IPS-18c (cell line): ENCODE measurements at regions not wholly inside any gene's neighbourhood (a gene's known extent, or its start where the extent isn't known, plus 50 kb on each side); places are given as distances from the start of the nearest gene placed in this dataset.
"Not testable (repeated sequence)": the region's sequence is repeated elsewhere in the genome, so short reads cannot be mapped to it uniquely, and the experiment has no call there.

Source experiments
- H3K4me3 ChIP-seq: 2 replicates; pipeline ENCODE4 v1.7.0; 2013; ENCODE audit warnings: low read depth, mild to moderate bottlenecking, low read length, moderate library complexity; ENCODE audit not compliant: insufficient read depth
- H3K9me3 ChIP-seq: one replicate; pipeline ENCODE4 v1.6.1; 2013; ENCODE audit warnings: mild to moderate bottlenecking, low read length, moderate library complexity; ENCODE audit not compliant: control insufficient read depth, insufficient read depth

DNA sequence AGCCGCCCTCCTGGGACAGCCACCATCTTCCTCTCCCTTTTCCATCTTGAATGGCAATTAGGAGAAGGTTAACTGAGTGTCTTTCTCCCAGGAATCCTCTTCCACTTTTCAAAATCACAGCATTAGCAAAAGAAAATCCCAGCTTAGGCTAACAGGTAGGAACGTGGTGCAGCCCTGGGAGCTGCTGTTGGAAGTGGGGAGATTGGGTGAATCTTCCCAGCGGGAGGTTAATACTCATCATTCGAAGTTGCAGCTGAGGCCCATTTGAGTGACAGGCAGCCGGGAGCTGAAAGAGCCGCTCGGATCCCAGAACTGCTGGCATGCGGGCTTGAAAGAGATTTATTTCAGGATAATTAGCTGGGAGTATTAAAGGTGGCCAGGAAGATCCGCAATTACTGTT lies 306.0 kb downstream of the BCL11A start:
- Histone ChIP-seq H3K4me3 (no peak overlapping the region), H3K9me3 (no peaks in the 10 kb centered on the region)

GRCh38 chr2:60246583-60246982 lies 306.9 kb downstream of the BCL11A start:
- Histone ChIP-seq H3K9me3 (no peaks in the 10 kb centered on the region), H3K4me3 (no peak overlapping the region)

DNA sequence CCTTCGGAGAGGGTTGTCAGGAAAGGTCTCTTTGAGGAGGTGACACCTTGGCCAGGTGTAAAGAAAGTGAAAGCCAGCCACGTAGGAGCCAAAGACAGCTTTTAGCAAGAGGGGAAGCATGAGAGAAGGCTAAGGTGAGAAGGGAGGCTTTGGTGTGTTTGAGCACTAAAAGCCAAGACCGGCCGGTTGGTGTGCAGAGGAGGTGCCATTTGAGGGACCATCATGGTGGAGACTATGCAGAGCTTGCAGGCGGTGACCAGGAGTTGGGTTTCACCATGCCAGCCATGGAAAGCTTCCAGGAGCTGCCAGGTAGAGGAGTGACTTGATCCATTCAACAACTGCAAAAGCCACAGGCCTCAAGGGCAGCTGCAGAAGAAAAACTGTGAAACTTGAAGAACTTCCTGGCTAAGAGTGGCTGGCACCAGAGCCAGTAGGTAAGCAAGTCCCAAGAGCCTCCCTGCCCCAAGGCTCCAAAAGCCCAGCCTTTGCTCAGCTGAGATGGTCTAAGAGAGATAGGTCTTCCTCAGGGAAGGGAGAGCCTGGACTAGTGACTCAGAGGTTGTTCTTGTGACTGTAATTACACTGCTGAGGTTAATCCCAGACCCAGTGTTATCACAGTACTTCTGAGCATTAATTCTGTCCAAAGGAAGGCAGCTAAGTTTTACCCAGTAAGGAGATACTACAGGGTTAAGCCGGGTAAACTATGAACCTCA lies 319.0 kb downstream of the BCL11A start:
- Histone ChIP-seq H3K9me3 (no peaks in the 10 kb centered on the region), H3K4me3 (no peak overlapping the region)

GRCh38 chr2:60230596-60230995 lies 322.9 kb downstream of the BCL11A start:
- Histone ChIP-seq H3K4me3 (no peak overlapping the region), H3K9me3 (no peaks in the 10 kb centered on the region)

DNA sequence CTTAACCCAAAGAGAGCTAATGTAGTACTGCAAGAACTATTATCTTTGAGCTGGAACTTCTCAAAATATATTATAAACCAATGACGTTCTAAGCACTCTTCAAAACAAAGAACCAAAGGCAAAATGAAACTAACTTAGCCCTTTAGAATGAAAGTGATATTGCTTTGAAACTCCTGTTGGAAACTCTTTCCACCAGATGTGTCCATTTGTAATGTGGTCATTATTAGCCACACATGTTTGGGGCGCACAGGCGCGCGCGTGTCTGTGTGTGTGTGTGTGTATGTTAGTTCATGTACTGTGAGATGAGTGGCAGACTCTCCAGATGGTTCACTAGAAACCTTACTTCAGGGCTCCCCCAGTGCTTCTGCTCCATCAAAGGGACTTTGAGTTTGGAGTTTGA lies 323.4 kb downstream of the BCL11A start:
- H3K9me3 ChIP-seq, result no peaks in the 10 kb centered on the region
- no peak overlapping the region for H3K4me3 ChIP-seq

DNA sequence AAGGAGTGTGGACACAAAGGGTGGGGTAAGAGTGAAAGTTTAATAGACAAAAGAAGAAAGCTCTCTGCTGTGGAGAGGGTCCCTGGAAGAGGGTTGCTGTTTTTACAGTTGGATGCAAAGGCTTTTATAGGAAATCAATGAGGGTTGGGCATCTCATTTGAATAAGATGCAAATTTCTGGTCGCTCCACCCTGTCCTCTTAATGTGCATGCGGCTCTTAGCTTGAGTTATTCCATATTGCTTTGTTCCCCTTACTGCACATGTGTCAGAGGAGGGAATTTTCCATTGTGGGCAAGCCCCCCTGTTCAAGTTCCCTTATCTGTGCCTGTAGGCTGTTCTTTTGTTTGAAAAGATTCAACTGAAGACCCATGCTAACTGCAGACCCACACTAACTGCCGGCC lies 326.5 kb downstream of the BCL11A start:
- H3K4me3 ChIP-seq, result no peak overlapping the region
- peaks cover 2% of the 10 kb centered on the region for H3K9me3 ChIP-seq

- Histone ChIP-seq H3K9me3 (peaks cover 2% of the 10 kb centered on the region), H3K4me3 (no peak overlapping the region)
These were observed 327.3 kb downstream of the BCL11A start for GRCh38 chr2:60226191-60226590.

GRCh38 chr2:60223859-60224258 lies 329.6 kb downstream of the BCL11A start:
- H3K9me3 ChIP-seq, result peaks cover 2% of the 10 kb centered on the region
- H3K4me3 ChIP-seq, result no peak overlapping the region

GRCh38 chr2:60221098-60221497 lies 332.4 kb downstream of the BCL11A start:
- no peak overlapping the region for H3K4me3 ChIP-seq
- peaks cover 2% of the 10 kb centered on the region for H3K9me3 ChIP-seq

DNA sequence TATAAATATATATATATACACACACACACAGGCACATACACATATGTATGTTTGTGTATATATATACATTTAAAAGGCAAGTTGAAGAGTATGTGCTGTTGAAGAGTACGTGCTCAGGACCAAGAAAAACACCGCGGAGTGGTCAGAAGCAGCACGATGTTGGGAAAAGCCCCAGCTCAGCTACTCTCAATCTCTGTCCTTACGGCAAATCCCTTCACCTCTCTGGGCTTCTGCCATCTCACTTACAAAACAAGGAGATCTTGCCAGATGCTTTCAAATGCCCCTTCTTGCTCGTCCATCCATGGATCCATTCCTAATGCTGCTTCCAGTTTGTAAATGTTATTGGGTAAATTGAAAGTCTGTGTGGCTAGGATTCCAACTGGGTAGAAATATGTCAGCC lies 333.9 kb downstream of the BCL11A start:
- Histone ChIP-seq H3K4me3 (no peak overlapping the region), H3K9me3 (peaks cover 2% of the 10 kb centered on the region)

GRCh38 chr2:60216452-60216995 lies 336.9 kb downstream of the BCL11A start:
- Histone ChIP-seq H3K9me3 (no peaks in the 10 kb centered on the region), H3K4me3 (no peak overlapping the region)

DNA sequence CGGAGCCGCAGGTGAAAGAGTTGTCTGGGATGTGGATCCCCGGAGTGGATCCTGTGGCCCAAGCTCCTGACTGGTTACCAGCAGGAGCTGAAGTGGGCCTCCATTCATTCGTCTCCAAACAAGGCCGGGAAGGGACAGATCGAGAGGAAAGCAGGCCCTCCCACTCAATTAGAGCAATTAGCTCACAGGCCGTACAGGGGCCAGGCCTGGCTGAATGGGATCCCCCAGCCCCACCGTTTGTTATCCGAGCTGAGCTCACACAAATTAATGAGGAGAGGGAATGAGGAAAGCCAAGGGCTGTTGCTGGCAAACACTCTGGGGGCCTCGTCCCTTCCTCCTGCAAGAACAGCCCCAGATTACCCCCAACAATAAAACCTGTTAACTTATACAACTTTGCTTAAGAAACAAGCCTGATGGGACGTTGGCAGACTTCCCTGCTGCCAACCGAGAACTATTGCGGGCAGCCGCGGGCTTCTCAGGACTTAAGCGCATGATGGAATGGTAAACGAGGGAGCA lies 338.0 kb downstream of the BCL11A start:
- Histone ChIP-seq H3K9me3 (no peaks in the 10 kb centered on the region), H3K4me3 (no peak overlapping the region)

GRCh38 chr2:60214626-60214875 lies 338.9 kb downstream of the BCL11A start:
- H3K9me3 ChIP-seq, result no peaks in the 10 kb centered on the region
- no peak overlapping the region for H3K4me3 ChIP-seq

GRCh38 chr2:60213865-60214625 lies 339.4 kb downstream of the BCL11A start:
- Histone ChIP-seq H3K4me3 (no peak overlapping the region), H3K9me3 (no peaks in the 10 kb centered on the region)

GRCh38 chr2:60212181-60212945 lies 341.1 kb downstream of the BCL11A start:
- no peak overlapping the region for H3K4me3 ChIP-seq
- H3K9me3 ChIP-seq, result no peaks in the 10 kb centered on the region

GRCh38 chr2:60189006-60189405 lies 364.4 kb downstream of the BCL11A start:
- H3K9me3 ChIP-seq, H3K4me3 ChIP-seq: not testable (repeated sequence)

DNA sequence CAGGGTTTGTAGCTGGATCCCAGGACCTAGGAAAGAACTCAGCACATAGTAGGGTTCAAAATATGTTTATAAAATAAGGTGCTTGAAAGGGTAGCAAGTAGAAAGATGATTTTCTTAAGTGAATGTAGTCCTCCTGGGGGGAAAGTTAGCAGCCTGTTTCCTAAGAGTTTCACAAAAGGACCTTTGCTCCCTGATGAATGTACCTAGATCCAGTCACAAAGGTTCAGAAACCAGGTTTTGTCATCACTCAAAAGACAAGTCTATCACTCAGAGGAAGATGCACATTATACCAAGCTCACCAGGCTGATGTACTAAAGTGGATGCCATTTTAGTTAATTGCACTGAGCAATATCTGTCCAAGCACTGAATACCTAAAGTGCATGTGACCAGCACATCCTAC lies 378.2 kb downstream of the BCL11A start:
- no peak overlapping the region for H3K4me3 ChIP-seq
- H3K9me3 ChIP-seq, result no peaks in the 10 kb centered on the region

GRCh38 chr2:60174146-60174545 lies 379.3 kb downstream of the BCL11A start:
- H3K4me3 ChIP-seq, result no peak overlapping the region
- no peaks in the 10 kb centered on the region for H3K9me3 ChIP-seq
